ENCODE measurements at regions not wholly inside any gene's neighbourhood (a gene's known extent, or its start where the extent isn't known, plus 50 kb on each side); places are given as distances from the start of the nearest gene placed in this dataset.

DNA sequence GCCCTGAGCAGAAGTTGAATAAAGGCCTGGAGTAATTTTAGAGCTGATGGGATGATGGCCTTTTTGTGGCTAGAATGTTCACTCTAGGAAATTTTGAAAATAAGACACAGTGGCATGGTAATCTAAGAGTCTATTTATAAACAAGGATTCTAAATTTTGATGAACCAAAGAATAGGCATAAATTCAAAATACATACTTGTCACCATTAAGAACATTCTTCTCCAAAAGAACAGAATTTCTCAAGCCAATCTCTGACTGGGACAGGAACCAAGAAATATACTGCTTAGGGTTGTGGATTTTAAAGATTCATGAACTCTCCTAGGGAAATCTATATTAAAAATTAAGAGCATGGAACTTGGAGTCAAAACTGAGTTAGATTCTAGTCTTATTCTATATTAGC lies 98.2 kb upstream of the SETBP1 start:
- H3K4me1 ChIP-seq (ENCODE audit: control insufficient read depth in 5 of 5, insufficient read depth in 5 of 5, low read length in 5 of 5): no peaks in the 10 kb centered on the region
- no peaks in the 10 kb centered on the region for H3K36me3 ChIP-seq (ENCODE audit: control insufficient read depth in 5 of 5, insufficient read depth in 5 of 5, low read length in 5 of 5)
- no peaks in the 10 kb centered on the region for H3K9me3 ChIP-seq (ENCODE audit: control insufficient read depth in 5 of 5, low read length in 5 of 5)
- H3K9ac ChIP-seq (ENCODE audit: low read length in 5 of 5): no peak overlapping the region
- H3K27me3 ChIP-seq (ENCODE audit: control insufficient read depth in 5 of 5, insufficient read depth in 4 of 5, low read length in 5 of 5): no peaks in the 10 kb centered on the region
- H3K27ac ChIP-seq (ENCODE audit: low read depth, low read length): no peak overlapping the region
- no peak overlapping the region for H3K4me3 ChIP-seq (ENCODE audit: low read depth in 1 of 5, low read length in 5 of 5)

GRCh38 chr18:44584900-44585299 lies 95.8 kb upstream of the SETBP1 start:
- H3K4me3 ChIP-seq (ENCODE audit: low read depth in 1 of 5, low read length in 5 of 5): no peak overlapping the region
- no peaks in the 10 kb centered on the region for H3K9me3 ChIP-seq (ENCODE audit: control insufficient read depth in 5 of 5, low read length in 5 of 5)
- no peaks in the 10 kb centered on the region for H3K36me3 ChIP-seq (ENCODE audit: control insufficient read depth in 5 of 5, insufficient read depth in 5 of 5, low read length in 5 of 5)
- H3K4me1 ChIP-seq (ENCODE audit: control insufficient read depth in 5 of 5, insufficient read depth in 5 of 5, low read length in 5 of 5): no peaks in the 10 kb centered on the region
- no peak overlapping the region for H3K9ac ChIP-seq (ENCODE audit: low read length in 5 of 5)
- no peak overlapping the region for H3K27ac ChIP-seq (ENCODE audit: low read depth, low read length)
- H3K27me3 ChIP-seq (ENCODE audit: control insufficient read depth in 5 of 5, insufficient read depth in 4 of 5, low read length in 5 of 5): no peaks in the 10 kb centered on the region

DNA sequence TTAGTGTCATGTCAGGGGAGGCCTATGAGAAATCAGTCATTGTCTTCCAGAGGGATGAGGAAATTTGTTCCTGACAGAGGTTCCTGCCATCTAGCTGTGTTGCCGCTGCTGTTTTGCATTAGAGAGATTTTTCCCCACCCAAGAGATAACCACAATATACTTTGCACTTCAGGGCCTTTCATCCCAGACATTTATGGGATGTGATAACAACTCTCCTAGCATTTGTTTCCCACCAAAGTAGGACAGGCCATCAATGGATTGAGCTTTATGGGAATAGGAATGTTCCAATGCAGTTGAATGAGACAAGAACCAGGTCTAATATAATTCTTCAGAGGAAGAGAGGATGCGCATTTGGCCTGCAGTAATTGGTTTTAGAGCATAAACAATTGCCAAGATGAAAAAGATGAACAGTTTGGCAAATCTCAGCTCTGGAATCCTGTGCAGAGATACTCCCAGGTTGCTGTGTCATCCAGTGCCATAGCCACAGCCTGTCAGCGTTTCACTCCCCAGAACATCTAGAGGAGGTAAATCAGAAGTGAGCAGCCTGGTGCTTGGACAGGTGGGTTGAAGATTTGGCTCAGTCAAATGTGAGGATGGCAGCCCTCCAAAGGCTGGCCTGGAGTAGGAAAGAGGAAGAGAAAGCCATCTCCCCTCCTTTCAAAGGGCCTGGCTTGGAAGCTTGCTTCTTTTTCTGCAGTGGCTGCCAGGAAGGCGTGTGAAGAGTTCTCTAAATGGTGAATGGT lies 93.7 kb upstream of the SETBP1 start:
- Histone ChIP-seq H3K36me3 (ENCODE audit: control insufficient read depth in 5 of 5, insufficient read depth in 5 of 5, low read length in 5 of 5) (no peaks in the 10 kb centered on the region), H3K9ac (ENCODE audit: low read length in 5 of 5) (no peak overlapping the region), H3K27ac (ENCODE audit: low read depth, low read length) (no peak overlapping the region), H3K4me3 (ENCODE audit: low read depth in 1 of 5, low read length in 5 of 5) (no peak overlapping the region), H3K27me3 (ENCODE audit: control insufficient read depth in 5 of 5, insufficient read depth in 4 of 5, low read length in 5 of 5) (no peaks in the 10 kb centered on the region), H3K4me1 (ENCODE audit: control insufficient read depth in 5 of 5, insufficient read depth in 5 of 5, low read length in 5 of 5) (no peaks in the 10 kb centered on the region), H3K9me3 (ENCODE audit: control insufficient read depth in 5 of 5, low read length in 5 of 5) (no peaks in the 10 kb centered on the region)

DNA sequence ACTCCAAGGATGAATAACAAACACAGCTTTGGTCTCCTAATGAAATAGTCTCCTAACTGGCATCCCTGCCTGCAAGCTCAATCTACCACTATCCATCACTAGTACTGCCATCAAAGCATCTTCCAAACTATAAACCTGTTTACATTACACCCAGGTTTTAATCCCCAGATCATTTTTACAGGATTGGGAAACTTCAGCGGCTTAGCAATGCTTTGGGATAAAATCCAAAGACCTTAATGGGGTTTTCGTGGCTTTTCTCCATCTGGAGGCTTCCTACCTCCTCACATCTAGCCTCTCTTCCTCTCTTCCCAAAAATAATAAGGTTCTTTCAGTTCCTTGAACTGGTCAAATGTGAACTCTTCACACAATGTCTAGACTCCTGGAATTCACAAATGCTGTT lies 92.2 kb upstream of the SETBP1 start:
- Histone ChIP-seq H3K27ac (ENCODE audit: low read depth, low read length) (no peak overlapping the region), H3K9ac (ENCODE audit: low read length in 5 of 5) (no peak overlapping the region), H3K4me1 (ENCODE audit: control insufficient read depth in 5 of 5, insufficient read depth in 5 of 5, low read length in 5 of 5) (no peaks in the 10 kb centered on the region), H3K36me3 (ENCODE audit: control insufficient read depth in 5 of 5, insufficient read depth in 5 of 5, low read length in 5 of 5) (no peaks in the 10 kb centered on the region), H3K27me3 (ENCODE audit: control insufficient read depth in 5 of 5, insufficient read depth in 4 of 5, low read length in 5 of 5) (no peaks in the 10 kb centered on the region), H3K9me3 (ENCODE audit: control insufficient read depth in 5 of 5, low read length in 5 of 5) (no peaks in the 10 kb centered on the region), H3K4me3 (ENCODE audit: low read depth in 1 of 5, low read length in 5 of 5) (no peak overlapping the region)

GRCh38 chr18:44589693-44590355 lies 90.9 kb upstream of the SETBP1 start:
- H3K27ac ChIP-seq (ENCODE audit: low read depth, low read length): no peak overlapping the region

DNA sequence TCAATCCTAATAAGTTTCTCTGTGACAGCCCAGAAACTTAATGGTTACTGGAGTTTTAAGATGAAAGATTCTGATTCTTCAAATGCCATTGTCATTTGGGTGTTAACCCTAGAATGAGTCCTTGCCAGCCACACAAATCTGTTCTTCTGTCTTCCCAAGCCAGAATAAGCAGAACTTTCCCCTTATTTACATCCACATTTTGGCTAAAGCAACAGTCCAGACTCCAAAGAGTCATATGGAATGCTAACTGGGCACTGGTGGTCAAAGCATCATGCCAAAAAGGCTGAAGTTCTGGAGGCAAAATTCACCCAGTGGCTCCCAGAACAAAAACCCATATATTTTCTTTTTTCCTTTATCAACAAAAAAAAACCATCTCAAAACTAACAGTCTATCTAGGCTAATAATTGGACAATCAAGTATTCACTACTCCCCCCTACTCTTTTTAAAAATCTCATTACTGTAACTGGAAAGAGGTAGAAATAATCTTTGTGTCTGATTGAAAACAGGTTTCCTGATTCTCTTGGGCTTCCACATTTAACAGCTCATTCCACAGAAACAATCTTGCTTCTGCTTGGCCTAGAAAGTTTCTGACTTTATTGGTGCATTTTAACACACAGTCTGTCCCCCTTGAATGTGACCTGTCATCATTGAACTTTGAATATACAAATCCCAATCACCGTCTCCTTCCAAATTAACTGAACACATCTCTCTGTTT lies 89.6 kb upstream of the SETBP1 start:
- Histone ChIP-seq H3K9me3 (ENCODE audit: control insufficient read depth in 5 of 5, low read length in 5 of 5) (no peaks in the 10 kb centered on the region), H3K9ac (ENCODE audit: low read length in 5 of 5) (peak overlapping the region in 1 of 5 donors; percentile 10), H3K27ac (ENCODE audit: low read depth, low read length) (no peak overlapping the region), H3K36me3 (ENCODE audit: control insufficient read depth in 5 of 5, insufficient read depth in 5 of 5, low read length in 5 of 5) (no peaks in the 10 kb centered on the region), H3K4me3 (ENCODE audit: low read depth in 1 of 5, low read length in 5 of 5) (no peak overlapping the region), H3K27me3 (ENCODE audit: control insufficient read depth in 5 of 5, insufficient read depth in 4 of 5, low read length in 5 of 5) (no peaks in the 10 kb centered on the region), H3K4me1 (ENCODE audit: control insufficient read depth in 5 of 5, insufficient read depth in 5 of 5, low read length in 5 of 5) (peaks cover 0 to 13% (median 7%) of the 10 kb centered on the region in 5 donors)

More at GRCh38 chr18:44589693-44590355, 90.9 kb upstream of the SETBP1 start:
- Histone ChIP-seq H3K4me3 (ENCODE audit: low read depth in 1 of 5, low read length in 5 of 5) (no peak overlapping the region), H3K27me3 (ENCODE audit: control insufficient read depth in 5 of 5, insufficient read depth in 4 of 5, low read length in 5 of 5) (no peaks in the 10 kb centered on the region), H3K9me3 (ENCODE audit: control insufficient read depth in 5 of 5, low read length in 5 of 5) (no peaks in the 10 kb centered on the region), H3K4me1 (ENCODE audit: control insufficient read depth in 5 of 5, insufficient read depth in 5 of 5, low read length in 5 of 5) (peaks cover 0 to 2% (median 0%) of the 10 kb centered on the region in 5 donors), H3K9ac (ENCODE audit: low read length in 5 of 5) (no peak overlapping the region), H3K36me3 (ENCODE audit: control insufficient read depth in 5 of 5, insufficient read depth in 5 of 5, low read length in 5 of 5) (no peaks in the 10 kb centered on the region)

DNA sequence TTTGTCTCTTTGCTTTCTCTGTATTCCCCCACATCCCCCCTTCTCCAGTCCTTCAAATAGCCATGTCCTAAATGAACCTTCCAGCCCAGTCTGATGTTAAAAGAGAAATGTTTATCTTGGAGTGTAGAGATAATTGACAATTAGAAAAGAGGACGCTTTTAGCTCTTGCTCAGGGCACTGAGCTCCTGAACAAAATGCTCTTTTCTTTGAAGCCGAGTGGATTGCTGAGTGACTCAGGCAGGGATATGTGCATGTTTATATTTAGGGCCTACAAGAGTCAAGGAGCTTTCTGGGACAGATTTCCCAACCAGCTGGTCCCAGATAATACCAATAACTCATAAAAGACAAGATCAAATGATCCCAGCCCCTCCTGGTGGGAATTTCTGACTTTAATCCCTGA lies 88.0 kb upstream of the SETBP1 start:
- Histone ChIP-seq H3K36me3 (ENCODE audit: control insufficient read depth in 5 of 5, insufficient read depth in 5 of 5, low read length in 5 of 5) (no peaks in the 10 kb centered on the region), H3K9ac (ENCODE audit: low read length in 5 of 5) (no peak overlapping the region), H3K27ac (ENCODE audit: low read depth, low read length) (no peak overlapping the region)

DNA sequence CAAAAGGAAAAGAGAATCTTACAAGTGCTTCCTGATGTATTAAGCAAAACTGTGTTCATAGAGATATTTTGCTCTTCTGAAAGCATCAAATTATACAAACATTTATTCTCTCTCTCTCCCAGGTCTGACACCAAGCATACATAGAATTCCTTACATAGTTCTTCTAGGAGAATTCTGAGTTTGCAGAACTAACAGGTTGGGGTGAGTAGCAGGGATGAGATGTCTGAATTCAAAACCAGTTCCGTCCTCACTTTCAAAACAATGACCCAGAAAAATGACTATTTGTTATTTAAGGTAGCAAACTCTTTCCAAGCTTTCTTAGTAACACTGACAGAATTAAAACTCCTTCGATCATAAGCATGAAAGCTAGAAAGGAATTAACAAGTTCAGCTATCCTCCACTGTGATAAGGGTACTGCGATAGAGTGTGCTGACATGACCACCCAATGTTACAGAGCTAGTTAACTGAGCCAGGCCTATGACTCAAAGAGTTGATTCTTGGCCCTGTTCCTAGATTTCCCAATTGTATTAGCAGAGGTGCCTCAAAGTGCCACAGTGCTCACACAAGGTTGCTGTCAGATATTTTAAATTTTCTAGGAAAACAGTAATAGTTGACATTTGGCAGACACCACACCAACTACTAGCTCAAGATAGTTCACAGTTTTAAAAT lies 85.8 kb upstream of the SETBP1 start:
- Histone ChIP-seq H3K36me3 (ENCODE audit: control insufficient read depth in 5 of 5, insufficient read depth in 5 of 5, low read length in 5 of 5) (no peaks in the 10 kb centered on the region), H3K4me3 (ENCODE audit: low read depth in 1 of 5, low read length in 5 of 5) (no peak overlapping the region), H3K27ac (ENCODE audit: low read depth, low read length) (peak overlapping the region; percentile 51), H3K9me3 (ENCODE audit: control insufficient read depth in 5 of 5, low read length in 5 of 5) (no peaks in the 10 kb centered on the region), H3K4me1 (ENCODE audit: control insufficient read depth in 5 of 5, insufficient read depth in 5 of 5, low read length in 5 of 5) (peaks cover 0 to 28% (median 18%) of the 10 kb centered on the region in 5 donors), H3K9ac (ENCODE audit: low read length in 5 of 5) (no peak overlapping the region), H3K27me3 (ENCODE audit: control insufficient read depth in 5 of 5, insufficient read depth in 4 of 5, low read length in 5 of 5) (no peaks in the 10 kb centered on the region)

More for the DNA sequence above, 88.0 kb upstream of the SETBP1 start:
- no peak overlapping the region for H3K4me3 ChIP-seq (ENCODE audit: low read depth in 1 of 5, low read length in 5 of 5)
- H3K27me3 ChIP-seq (ENCODE audit: control insufficient read depth in 5 of 5, insufficient read depth in 4 of 5, low read length in 5 of 5): no peaks in the 10 kb centered on the region
- peaks cover 0 to 19% (median 13%) of the 10 kb centered on the region in 5 donors for H3K4me1 ChIP-seq (ENCODE audit: control insufficient read depth in 5 of 5, insufficient read depth in 5 of 5, low read length in 5 of 5)
- H3K9me3 ChIP-seq (ENCODE audit: control insufficient read depth in 5 of 5, low read length in 5 of 5): no peaks in the 10 kb centered on the region

DNA sequence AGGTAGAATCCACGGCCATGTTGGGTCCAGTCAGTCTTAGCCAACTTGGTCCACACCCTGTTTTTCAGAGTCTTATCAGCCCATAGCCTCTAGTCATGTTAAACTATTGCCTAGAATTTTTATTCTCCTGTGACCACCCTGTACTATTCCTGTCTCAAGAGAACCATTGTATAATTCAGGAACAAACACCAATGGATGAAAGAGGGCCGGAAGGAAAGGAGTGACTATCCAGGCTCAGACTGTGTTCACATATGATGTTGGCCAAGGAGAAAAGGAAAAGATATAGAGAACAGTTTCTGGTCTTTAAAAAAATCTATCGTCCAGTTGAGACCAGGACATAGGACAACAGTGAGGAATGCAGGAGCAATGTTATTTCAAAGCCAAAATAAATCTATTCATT lies 82.9 kb upstream of the SETBP1 start:
- Histone ChIP-seq H3K4me1 (ENCODE audit: control insufficient read depth in 5 of 5, insufficient read depth in 5 of 5, low read length in 5 of 5) (peaks cover 0 to 28% (median 18%) of the 10 kb centered on the region in 5 donors), H3K4me3 (ENCODE audit: low read depth in 1 of 5, low read length in 5 of 5) (no peak overlapping the region), H3K9me3 (ENCODE audit: control insufficient read depth in 5 of 5, low read length in 5 of 5) (no peaks in the 10 kb centered on the region), H3K9ac (ENCODE audit: low read length in 5 of 5) (no peak overlapping the region), H3K36me3 (ENCODE audit: control insufficient read depth in 5 of 5, insufficient read depth in 5 of 5, low read length in 5 of 5) (no peaks in the 10 kb centered on the region), H3K27me3 (ENCODE audit: control insufficient read depth in 5 of 5, insufficient read depth in 4 of 5, low read length in 5 of 5) (no peaks in the 10 kb centered on the region), H3K27ac (ENCODE audit: low read depth, low read length) (no peak overlapping the region)

All from subcutaneous abdominal adipose tissue (tissue), 5 donors.